Liver (tissue), 8 donors: ENCODE measurements at regions not wholly inside any gene's neighbourhood (a gene's known extent, or its start where the extent isn't known, plus 50 kb on each side); places are given as distances from the start of the nearest gene placed in this dataset.

Experiments
- DNase-seq: peaks from one replicate; pipeline ENCODE4 v3.0.0-alpha.2; 2017; ENCODE audit warnings: low spot score
- H3K27ac ChIP-seq, 2 donors: one replicate each; pipeline ENCODE4 v1.7.0; 2013; ENCODE audit warnings: inconsistent platforms in 2 of 2, low read length in 2 of 2, control low read depth in 1 of 2, low read depth in 1 of 2, mild to moderate bottlenecking in 1 of 2
- H3K27me3 ChIP-seq, 4 donors: one replicate each; pipeline versions ENCODE4 v1.6.1 to v1.7.0; 2013; ENCODE audit warnings: low read length in 3 of 4, inconsistent platforms in 1 of 4, mild to moderate bottlenecking in 1 of 4, moderate library complexity in 1 of 4; ENCODE audit not compliant: control insufficient read depth in 4 of 4, insufficient read depth in 4 of 4
- H3K36me3 ChIP-seq, 4 donors: one replicate each; pipeline versions ENCODE4 v1.6.1 to v1.7.0; 2013; ENCODE audit warnings: low read length in 3 of 4, mild to moderate bottlenecking in 3 of 4, low read depth in 1 of 4, moderate library complexity in 1 of 4; ENCODE audit not compliant: control insufficient read depth in 4 of 4, insufficient read depth in 3 of 4
- H3K4me1 ChIP-seq, 4 donors: one replicate each; pipeline versions ENCODE4 v1.6.1 to v1.7.0; 2013; ENCODE audit warnings: low read length in 3 of 4, mild to moderate bottlenecking in 3 of 4, moderate library complexity in 1 of 4; ENCODE audit not compliant: control insufficient read depth in 4 of 4, insufficient read depth in 4 of 4
- H3K4me3 ChIP-seq, 3 donors: one replicate each; pipeline versions ENCODE4 v1.6.1 to v1.7.0; 2013; ENCODE audit warnings: low read length in 3 of 3, control low read depth in 1 of 3, low read depth in 1 of 3, mild to moderate bottlenecking in 1 of 3
- H3K9ac ChIP-seq, 2 donors: one replicate each; pipeline ENCODE4 v1.7.0; 2013; ENCODE audit warnings: low read length in 2 of 2, mild to moderate bottlenecking in 2 of 2, moderate library complexity in 2 of 2, control low read depth in 1 of 2, low read depth in 1 of 2
- H3K9me3 ChIP-seq, 4 donors: one replicate each; pipeline versions ENCODE4 v1.6.1 to v1.7.0; 2013; ENCODE audit warnings: low read length in 3 of 4; ENCODE audit not compliant: control insufficient read depth in 4 of 4
- ATF3 ChIP-seq: IDR thresholded peaks from 2 replicates; pipeline ENCODE4 v1.6.1; 2016; ENCODE audit warnings: antibody characterized with exemption
- CTCF ChIP-seq: fragments of 150-350 bp; IDR thresholded peaks from 2 replicates; pipeline ENCODE4 v1.5.1; 2017; ENCODE audit warnings: improper control_type of control experiment, low read depth, low read length; ENCODE audit not compliant: missing input control
- EGR1 ChIP-seq, 2 donors: IDR thresholded peaks; 2 replicates each; pipeline ENCODE4 v1.6.1; 2016 to 2018; ENCODE audit warnings: antibody characterized with exemption in 2 of 2, low read depth in 2 of 2
- FOXA1 ChIP-seq: IDR thresholded peaks from 2 replicates; pipeline ENCODE4 v1.6.1; 2016; ENCODE audit warnings: antibody characterized with exemption
- FOXA2 ChIP-seq: IDR thresholded peaks from 2 replicates; pipeline ENCODE4 v1.6.1; 2016; ENCODE audit warnings: antibody characterized with exemption
- GABPA ChIP-seq, 2 donors: IDR thresholded peaks in 1 of 2; conservative IDR thresholded peaks in 1 of 2; 2 replicates each; pipeline ENCODE4 v1.6.1; 2016; ENCODE audit warnings: antibody characterized with exemption in 2 of 2, mild to moderate bottlenecking in 1 of 2, moderate library complexity in 1 of 2
- HNF4A ChIP-seq, 2 donors: conservative IDR thresholded peaks; 2 replicates each; pipeline ENCODE4 v1.6.1; 2016; ENCODE audit warnings: antibody characterized with exemption in 2 of 2, mild to moderate bottlenecking in 2 of 2
- JUND ChIP-seq, 2 donors: IDR thresholded peaks; 2 replicates each; pipeline ENCODE4 v1.6.1; 2016; ENCODE audit warnings: antibody characterized with exemption in 2 of 2
- MAX ChIP-seq: IDR thresholded peaks from 2 replicates; pipeline ENCODE4 v1.6.1; 2016; ENCODE audit warnings: antibody characterized with exemption
- NR2F2 ChIP-seq: IDR thresholded peaks from 2 replicates; pipeline ENCODE4 v1.6.1; 2016; ENCODE audit warnings: antibody characterized with exemption
- RAD21 ChIP-seq, 2 donors: IDR thresholded peaks; 2 replicates each; pipeline ENCODE4 v1.6.1; 2016; ENCODE audit warnings: antibody characterized with exemption in 2 of 2, mild to moderate bottlenecking in 2 of 2
- REST ChIP-seq: IDR thresholded peaks from 2 replicates; pipeline ENCODE4 v1.6.1; 2016; ENCODE audit warnings: antibody characterized with exemption, mild to moderate bottlenecking
- RXRA ChIP-seq, 2 donors: IDR thresholded peaks; 2 replicates each; pipeline ENCODE4 v1.6.1; 2017 to 2018; ENCODE audit warnings: antibody characterized with exemption in 2 of 2, mild to moderate bottlenecking in 1 of 2
- SP1 ChIP-seq: IDR thresholded peaks from 2 replicates; pipeline ENCODE4 v1.6.1; 2018; ENCODE audit warnings: antibody characterized with exemption, mild to moderate bottlenecking
- TAF1 ChIP-seq: conservative IDR thresholded peaks from 2 replicates; pipeline ENCODE4 v1.6.1; 2016; ENCODE audit warnings: antibody characterized with exemption, mild to moderate bottlenecking
- YY1 ChIP-seq: IDR thresholded peaks from 2 replicates; pipeline ENCODE4 v1.6.1; 2016; ENCODE audit warnings: antibody characterized with exemption, mild to moderate bottlenecking
- ZBTB33 ChIP-seq: IDR thresholded peaks from 2 replicates; pipeline ENCODE4 v1.6.1; 2016; ENCODE audit warnings: antibody characterized with exemption
- WGBS: extraction: QIAGEN DNeasy Blood & Tissue Kit; methylation state at CpG from one replicate; pipeline ENCODE4 v1.1.7; 2013; 5-methylcytosine and 5-hydroxymethylcytosine counted together
- donor health status: healthy.
- donor health status: healthy.
- donor health status: healthy.
- donor health status: healthy.
- donor health status: healthy.

- DNase-seq = no peak
- H3K9ac ChIP-seq = no peak overlapping the region
- TF ChIP-seq SP1 (no peak), ZBTB33 (no peak), ATF3 (no peak), TAF1 (no peak), RXRA (IDR thresholded peaks at IDR 0.05) (no peak), FOXA1 (no peak), EGR1 (IDR thresholded peaks at IDR 0.05; ENCODE audit: low read depth in 2 of 2) (no peak), MAX (no peak), REST (no peak), HNF4A (conservative IDR thresholded peaks at IDR 0.05) (no peak), JUND (IDR thresholded peaks at IDR 0.05) (no peak), RAD21 (IDR thresholded peaks at IDR 0.05) (no peak), CTCF (no peak), NR2F2 (no peak), FOXA2 (no peak), YY1 (no peak), GABPA (IDR thresholded peaks at IDR 0.05 in 1 of 2, conservative IDR thresholded peaks at IDR 0.05 in 1 of 2) (no peak)
Observed at GRCh38 chr2:65495251-65495877, 63.0 kb upstream of the SPRED2 start.

More at GRCh38 chr2:65495251-65495877, 63.0 kb upstream of the SPRED2 start:
- no peaks in the 10 kb centered on the region for H3K36me3 ChIP-seq
- H3K27me3 ChIP-seq = no peaks in the 10 kb centered on the region
- no peak overlapping the region for H3K4me3 ChIP-seq
- no peaks in the 10 kb centered on the region for H3K9me3 ChIP-seq
- no peak overlapping the region for H3K27ac ChIP-seq
- H3K4me1 ChIP-seq = no peaks in the 10 kb centered on the region
- WGBS = 90% methylated on average over 4 of the region's 4 CpGs
